HG03575 (cell line): ENCODE measurements at regions not wholly inside any gene's neighbourhood (a gene's known extent, or its start where the extent isn't known, plus 50 kb on each side); places are given as distances from the start of the nearest gene placed in this dataset.

Experiments used
- ATAC-seq: cut with Tn5 transposase; IDR thresholded peaks from one replicate; pipeline ENCODE4 v1.9.1; 2021; ENCODE audit not compliant: unreplicated experiment, insufficient number of reproducible peaks, low FRiP score; ENCODE audit errors: extremely low read depth

- no peak for ATAC-seq
Observed at GRCh38 chr1:82932207-82932606, 1066.7 kb downstream of the TTLL7 start.

- ATAC-seq: no peak
Observed at GRCh38 chr1:82931006-82931405, 1067.9 kb downstream of the TTLL7 start.

- no peak for ATAC-seq
Observed at GRCh38 chr1:82927753-82928152, 1071.2 kb downstream of the TTLL7 start.

GRCh38 chr1:82924666-82925065 lies 1074.3 kb downstream of the TTLL7 start:
- no peak for ATAC-seq

- ATAC-seq: no peak
Observed at GRCh38 chr1:82923931-82924330, 1075.0 kb downstream of the TTLL7 start.

GRCh38 chr1:82921759-82922158 lies 1077.2 kb downstream of the TTLL7 start:
- ATAC-seq: no peak

- no peak for ATAC-seq
Observed at GRCh38 chr1:82920418-82921248, 1078.3 kb downstream of the TTLL7 start.

- no peak for ATAC-seq
Observed at GRCh38 chr1:82919837-82920236, 1079.1 kb downstream of the TTLL7 start.

GRCh38 chr1:82907313-82907712 lies 1091.6 kb downstream of the TTLL7 start:
- ATAC-seq: no peak

- no peak for ATAC-seq
Observed at GRCh38 chr1:82903626-82904025, 1095.3 kb downstream of the TTLL7 start.

GRCh38 chr1:82901561-82901960 lies 1097.4 kb downstream of the TTLL7 start:
- ATAC-seq: no peak

- ATAC-seq: no peak
Observed at GRCh38 chr1:82901118-82901517, 1097.8 kb downstream of the TTLL7 start.

GRCh38 chr1:82899017-82899416 lies 1098.3 kb downstream of the ADGRL2 start:
- no peak for ATAC-seq

- no peak for ATAC-seq
Observed at GRCh38 chr1:82897549-82897948, 1096.8 kb downstream of the ADGRL2 start.

- no peak for ATAC-seq
Observed at GRCh38 chr1:82896036-82896435, 1095.3 kb downstream of the ADGRL2 start.

GRCh38 chr1:82894635-82895034 lies 1093.9 kb downstream of the ADGRL2 start:
- ATAC-seq: no peak

- no peak for ATAC-seq
Observed at GRCh38 chr1:82893712-82894470, 1093.2 kb downstream of the ADGRL2 start.

- no peak for ATAC-seq
Observed at GRCh38 chr1:82880506-82880905, 1079.8 kb downstream of the ADGRL2 start.

GRCh38 chr1:82879701-82880305 lies 1079.1 kb downstream of the ADGRL2 start:
- ATAC-seq: no peak

GRCh38 chr1:82875170-82875569 lies 1074.4 kb downstream of the ADGRL2 start:
- ATAC-seq: no peak
